ENCODE measurements at regions not wholly inside any gene's neighbourhood (a gene's known extent, or its start where the extent isn't known, plus 50 kb on each side); places are given as distances from the start of the nearest gene placed in this dataset.

- TF ChIP-seq POLR2A (IDR thresholded peaks at IDR 0.05) (no peak), CTCF (IDR thresholded peaks at IDR 0.05) (no peak)
Measured at GRCh38 chr6:119960456-119960855, 610.9 kb upstream of the MAN1A1 start.
